ENCODE measurements at regions not wholly inside any gene's neighbourhood (a gene's known extent, or its start where the extent isn't known, plus 50 kb on each side); places are given as distances from the start of the nearest gene placed in this dataset.

DNA sequence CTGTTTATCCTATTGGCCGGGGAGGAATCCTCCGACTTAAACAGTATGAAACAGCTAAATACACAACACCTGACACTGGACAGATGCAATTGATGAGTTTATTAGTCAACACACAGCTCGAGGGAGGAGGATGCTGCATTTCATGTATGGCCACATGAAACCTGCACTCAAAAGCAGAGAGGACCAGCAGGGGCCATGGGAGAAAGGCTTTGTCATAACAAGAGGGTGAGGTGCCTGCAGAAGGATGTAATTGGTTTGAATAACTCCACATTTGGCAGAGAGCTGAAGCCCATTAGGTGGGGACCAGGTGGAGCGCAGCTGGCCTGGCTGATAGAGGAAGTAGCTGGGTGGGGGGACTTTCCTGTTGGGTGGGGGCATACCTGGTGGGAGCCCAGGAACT, 599.1 kb downstream of the PTPRU start:
- no peak for DNase-seq (ENCODE audit: extremely low spot score)
- POLR2A ChIA-PET: no interaction called here
- TF ChIP-seq, protein P1, sequence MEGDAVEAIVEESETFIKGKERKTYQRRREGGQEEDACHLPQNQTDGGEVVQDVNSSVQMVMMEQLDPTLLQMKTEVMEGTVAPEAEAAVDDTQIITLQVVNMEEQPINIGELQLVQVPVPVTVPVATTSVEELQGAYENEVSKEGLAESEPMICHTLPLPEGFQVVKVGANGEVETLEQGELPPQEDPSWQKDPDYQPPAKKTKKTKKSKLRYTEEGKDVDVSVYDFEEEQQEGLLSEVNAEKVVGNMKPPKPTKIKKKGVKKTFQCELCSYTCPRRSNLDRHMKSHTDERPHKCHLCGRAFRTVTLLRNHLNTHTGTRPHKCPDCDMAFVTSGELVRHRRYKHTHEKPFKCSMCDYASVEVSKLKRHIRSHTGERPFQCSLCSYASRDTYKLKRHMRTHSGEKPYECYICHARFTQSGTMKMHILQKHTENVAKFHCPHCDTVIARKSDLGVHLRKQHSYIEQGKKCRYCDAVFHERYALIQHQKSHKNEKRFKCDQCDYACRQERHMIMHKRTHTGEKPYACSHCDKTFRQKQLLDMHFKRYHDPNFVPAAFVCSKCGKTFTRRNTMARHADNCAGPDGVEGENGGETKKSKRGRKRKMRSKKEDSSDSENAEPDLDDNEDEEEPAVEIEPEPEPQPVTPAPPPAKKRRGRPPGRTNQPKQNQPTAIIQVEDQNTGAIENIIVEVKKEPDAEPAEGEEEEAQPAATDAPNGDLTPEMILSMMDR (IDR thresholded peaks at IDR 0.05; ENCODE audit: control extremely low read depth, extremely low read depth, low read depth, missing control alignments): no peak
- CTCF ChIA-PET: no interaction called here

DNA sequence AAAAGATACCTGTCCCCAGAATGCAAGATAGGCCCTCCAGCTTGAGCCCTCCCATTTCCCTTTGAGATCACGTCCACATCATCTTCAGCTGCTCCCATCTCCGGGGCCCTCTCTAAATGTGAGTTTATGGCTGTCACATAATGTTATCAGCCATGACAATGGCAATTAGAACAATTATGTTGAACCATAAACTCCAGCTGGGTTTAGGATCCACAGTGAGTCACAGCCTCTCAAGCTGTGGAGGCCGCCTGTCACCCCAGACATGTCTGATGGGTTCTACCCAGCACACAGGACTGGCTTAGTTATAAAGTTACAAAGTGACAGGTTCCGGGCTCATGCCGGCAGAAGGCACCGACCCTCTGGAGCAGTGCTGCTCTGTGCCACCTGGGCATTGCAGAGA, 597.3 kb downstream of the PTPRU start:
- ChIA-PET POLR2A (no interaction called here), CTCF (no interaction called here)
- TF ChIP-seq, protein P1 (IDR thresholded peaks at IDR 0.05; ENCODE audit: control extremely low read depth, extremely low read depth, low read depth, missing control alignments): no peak
- no peak for DNase-seq (ENCODE audit: extremely low spot score)

DNA sequence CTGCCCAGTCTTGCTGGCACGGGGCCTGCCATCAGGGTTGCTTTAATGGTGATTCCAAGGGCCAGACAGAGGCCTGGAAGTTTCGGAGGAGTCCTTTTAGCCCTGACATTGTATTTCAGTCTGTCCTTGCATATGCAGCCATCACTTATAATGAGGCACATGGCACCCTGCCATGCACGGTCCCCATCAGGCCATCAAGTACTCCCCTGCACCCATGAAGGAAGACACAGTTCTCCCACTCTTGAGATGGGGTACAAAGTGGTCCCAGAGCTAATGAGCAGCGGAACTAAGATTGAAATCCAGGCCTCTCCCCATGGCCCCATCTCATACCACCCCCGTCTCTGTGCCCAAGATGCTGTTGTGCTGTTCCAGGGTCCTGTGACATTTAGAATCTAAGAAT, 596.6 kb downstream of the PTPRU start:
- ChIA-PET POLR2A (no interaction called here), CTCF (no interaction called here)
- TF ChIP-seq, protein P1 (IDR thresholded peaks at IDR 0.05; ENCODE audit: control extremely low read depth, extremely low read depth, low read depth, missing control alignments): no peak
- DNase-seq (ENCODE audit: extremely low spot score): no peak

GRCh38 chr1:29832471-29832870, 596.1 kb downstream of the PTPRU start:
- TF ChIP-seq, protein P1 (IDR thresholded peaks at IDR 0.05; ENCODE audit: control extremely low read depth, extremely low read depth, low read depth, missing control alignments): no peak
- DNase-seq (ENCODE audit: extremely low spot score): no peak
- CTCF ChIA-PET: no interaction called here
- POLR2A ChIA-PET: no interaction called here

DNA sequence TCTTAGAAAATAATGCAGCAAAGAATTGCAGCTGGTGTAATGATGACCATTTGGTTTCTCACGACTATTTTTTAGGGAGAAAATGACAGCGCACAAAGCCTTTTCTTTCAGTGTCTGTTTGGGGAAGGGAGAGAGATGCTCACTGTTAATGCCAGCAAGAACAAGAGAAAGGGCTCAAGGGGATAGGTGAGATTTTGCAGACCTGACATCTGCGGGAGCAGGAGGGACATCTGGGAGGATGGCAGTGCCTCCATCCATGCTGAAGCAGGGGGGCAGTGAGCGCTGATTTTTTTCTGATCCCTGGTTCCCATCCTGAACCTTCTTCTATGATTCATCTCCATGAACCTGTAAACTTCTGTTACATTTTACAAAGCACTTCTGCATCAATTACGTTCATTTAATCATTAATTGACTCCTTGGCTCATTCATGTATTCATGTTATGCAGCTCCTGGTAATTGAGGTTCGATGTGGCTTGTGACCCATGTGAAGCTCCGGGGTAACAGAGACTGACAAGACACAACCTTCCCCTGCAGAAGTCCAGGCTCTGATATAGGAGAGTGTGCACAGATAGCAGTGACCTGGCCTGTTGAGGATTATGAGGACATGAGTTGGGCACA, 595.3 kb downstream of the PTPRU start:
- no peak for DNase-seq (ENCODE audit: extremely low spot score)
- CTCF ChIA-PET: no interaction called here
- TF ChIP-seq, protein P1 (IDR thresholded peaks at IDR 0.05; ENCODE audit: control extremely low read depth, extremely low read depth, low read depth, missing control alignments): no peak
- POLR2A ChIA-PET: no interaction called here

- CTCF ChIA-PET: interaction anchor here (1.6 kb wide), 1 partner anchor 27 kb away, joined by 3 read pairs; no protein-coding TSS in a partner anchor
- POLR2A ChIA-PET: no interaction called here
- TF ChIP-seq, protein P1 (IDR thresholded peaks at IDR 0.05; ENCODE audit: control extremely low read depth, extremely low read depth, low read depth, missing control alignments): no peak
Observed at GRCh38 chr1:29830916-29831315, 594.6 kb downstream of the PTPRU start.

More at GRCh38 chr1:29830916-29831315, 594.6 kb downstream of the PTPRU start:
- DNase-seq (ENCODE audit: extremely low spot score): no peak

Measured in GM10248 (cell line).